ENCODE measurements at regions not wholly inside any gene's neighbourhood (a gene's known extent, or its start where the extent isn't known, plus 50 kb on each side); places are given as distances from the start of the nearest gene placed in this dataset.

DNA sequence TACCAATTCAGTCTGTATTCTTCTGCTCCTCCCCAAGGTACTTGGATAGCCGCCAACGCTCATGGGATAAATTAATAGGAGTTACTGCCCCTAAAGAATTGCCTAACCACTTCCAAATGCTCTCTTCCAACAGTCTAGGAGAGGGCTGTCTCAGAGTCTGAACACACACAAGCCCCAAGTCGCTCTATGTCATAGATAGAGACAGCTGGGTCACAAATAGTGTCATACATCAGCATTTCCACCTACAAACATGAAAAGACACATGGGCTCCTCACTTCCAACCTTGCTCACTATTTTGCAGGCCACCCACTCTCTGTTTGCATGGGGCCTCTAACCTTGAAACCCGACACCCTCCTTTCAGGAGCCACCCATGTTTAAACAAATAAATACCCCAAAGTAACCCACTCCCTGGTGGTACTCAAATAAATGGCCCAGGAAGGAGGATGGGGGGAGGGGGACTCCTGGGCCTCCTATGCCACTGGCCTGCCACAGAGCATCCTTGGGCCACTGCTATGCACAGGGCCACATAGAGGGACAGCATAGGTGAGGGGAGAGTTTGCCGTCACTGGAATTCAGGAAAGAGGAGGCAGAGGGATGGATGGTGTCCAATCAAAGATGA is 265.9 kb downstream of the SOX9 start:
- H3K4me3 Mint-ChIP-seq, result no peak overlapping the region
- H3K36me3 Mint-ChIP-seq (ENCODE audit: low read depth), result no peaks in the 10 kb centered on the region
- no peaks in the 10 kb centered on the region for H3K9me3 ChIP-seq (ENCODE audit: control insufficient read depth, low read length)
- TF ChIP-seq, protein P1, sequence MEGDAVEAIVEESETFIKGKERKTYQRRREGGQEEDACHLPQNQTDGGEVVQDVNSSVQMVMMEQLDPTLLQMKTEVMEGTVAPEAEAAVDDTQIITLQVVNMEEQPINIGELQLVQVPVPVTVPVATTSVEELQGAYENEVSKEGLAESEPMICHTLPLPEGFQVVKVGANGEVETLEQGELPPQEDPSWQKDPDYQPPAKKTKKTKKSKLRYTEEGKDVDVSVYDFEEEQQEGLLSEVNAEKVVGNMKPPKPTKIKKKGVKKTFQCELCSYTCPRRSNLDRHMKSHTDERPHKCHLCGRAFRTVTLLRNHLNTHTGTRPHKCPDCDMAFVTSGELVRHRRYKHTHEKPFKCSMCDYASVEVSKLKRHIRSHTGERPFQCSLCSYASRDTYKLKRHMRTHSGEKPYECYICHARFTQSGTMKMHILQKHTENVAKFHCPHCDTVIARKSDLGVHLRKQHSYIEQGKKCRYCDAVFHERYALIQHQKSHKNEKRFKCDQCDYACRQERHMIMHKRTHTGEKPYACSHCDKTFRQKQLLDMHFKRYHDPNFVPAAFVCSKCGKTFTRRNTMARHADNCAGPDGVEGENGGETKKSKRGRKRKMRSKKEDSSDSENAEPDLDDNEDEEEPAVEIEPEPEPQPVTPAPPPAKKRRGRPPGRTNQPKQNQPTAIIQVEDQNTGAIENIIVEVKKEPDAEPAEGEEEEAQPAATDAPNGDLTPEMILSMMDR (conservative IDR thresholded peaks at IDR 0.05), result no peak
- 78 to 81% methylated on average over 4 to 5 of the region's 5 CpGs for WGBS, 2 experiments (ENCODE audit: insufficient coverage in 1 of 2, insufficient read length in 1 of 2)
- peak; percentile 65 for DNase-seq
- H3K27ac ChIP-seq (ENCODE audit: low read depth, low read length), result no peak overlapping the region
- peaks cover 2% of the 10 kb centered on the region for H3K4me1 ChIP-seq (ENCODE audit: control insufficient read depth, insufficient read depth, low read length)
- H3K9ac ChIP-seq (ENCODE audit: extremely low read depth, low read length, poor library complexity, severe bottlenecking), result no peak overlapping the region
- H3K27me3 ChIP-seq (ENCODE audit: control insufficient read depth, insufficient read depth, low read length, poor library complexity, severe bottlenecking), result no peaks in the 10 kb centered on the region
- H3K9me3 Mint-ChIP-seq, result no peaks in the 10 kb centered on the region
- peaks cover 26% of the 10 kb centered on the region for H3K4me1 Mint-ChIP-seq
- no peak overlapping the region for H3K27ac Mint-ChIP-seq
- no peak overlapping the region for H3K4me3 ChIP-seq (ENCODE audit: low read length)
- H3K27me3 Mint-ChIP-seq (ENCODE audit: insufficient read depth), result peaks cover 45% of the 10 kb centered on the region
- no peaks in the 10 kb centered on the region for H3K36me3 ChIP-seq (ENCODE audit: control insufficient read depth, insufficient read depth, low read length)

DNA sequence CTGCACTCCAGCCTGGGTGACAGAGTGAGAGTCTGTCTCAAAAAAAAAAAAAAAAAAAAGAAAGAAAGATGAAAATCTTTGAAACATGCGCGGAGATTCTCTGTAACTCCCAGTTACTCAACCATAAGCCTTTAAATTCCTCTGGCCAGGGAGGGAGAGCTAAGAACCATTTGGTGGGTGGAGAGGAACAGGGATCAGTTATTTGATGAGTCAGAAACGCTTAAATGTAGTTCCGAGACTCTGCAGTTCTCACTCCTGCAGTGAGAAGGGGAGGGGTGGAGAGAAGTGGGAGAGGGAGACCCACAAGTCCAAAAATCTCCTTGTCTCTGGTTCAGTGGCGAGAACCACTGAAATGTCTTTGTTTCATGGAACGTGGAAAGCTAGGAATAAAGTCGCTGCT is 266.7 kb downstream of the SOX9 start:
- Histone ChIP-seq H3K9me3 (ENCODE audit: control insufficient read depth, low read length) (no peaks in the 10 kb centered on the region), H3K27ac (ENCODE audit: low read depth, low read length) (no peak overlapping the region), H3K4me3 (ENCODE audit: low read length) (no peak overlapping the region), H3K36me3 (ENCODE audit: control insufficient read depth, insufficient read depth, low read length) (no peaks in the 10 kb centered on the region), H3K27me3 (ENCODE audit: control insufficient read depth, insufficient read depth, low read length, poor library complexity, severe bottlenecking) (no peaks in the 10 kb centered on the region), H3K9ac (ENCODE audit: extremely low read depth, low read length, poor library complexity, severe bottlenecking) (no peak overlapping the region), H3K4me1 (ENCODE audit: control insufficient read depth, insufficient read depth, low read length) (no peaks in the 10 kb centered on the region)
- H3K9me3 Mint-ChIP-seq, result no peaks in the 10 kb centered on the region
- no peak overlapping the region for H3K4me3 Mint-ChIP-seq
- H3K27me3 Mint-ChIP-seq (ENCODE audit: insufficient read depth), result peaks cover 51% of the 10 kb centered on the region
- H3K36me3 Mint-ChIP-seq (ENCODE audit: low read depth), result no peaks in the 10 kb centered on the region
- no peak overlapping the region for H3K27ac Mint-ChIP-seq
- DNase-seq, result no peak
- 69 to 72% methylated on average over 5 to 7 of the region's 7 CpGs for WGBS, 2 experiments (ENCODE audit: insufficient coverage in 1 of 2, insufficient read length in 1 of 2)
- peaks cover 22% of the 10 kb centered on the region for H3K4me1 Mint-ChIP-seq
- TF ChIP-seq, protein P1 (conservative IDR thresholded peaks at IDR 0.05), result no peak

DNA sequence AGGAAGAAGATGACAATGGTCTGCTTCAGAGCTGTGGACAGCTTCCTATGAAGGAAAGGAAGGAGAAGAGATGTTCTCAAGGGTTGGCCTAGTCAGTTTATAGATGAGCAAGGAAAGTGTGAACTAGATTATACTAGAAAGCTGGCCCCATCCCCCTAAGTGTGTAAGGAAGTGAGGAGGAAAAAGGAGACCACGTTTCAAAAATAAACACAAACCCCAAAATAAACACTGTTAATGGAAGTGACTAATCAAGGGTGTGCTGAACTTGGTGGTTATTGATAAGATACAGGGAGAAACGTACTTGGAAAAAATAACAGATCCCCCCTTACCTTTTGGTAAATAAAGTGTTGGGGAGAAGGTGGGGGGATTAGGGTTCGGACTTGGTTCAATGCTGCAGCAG is 267.1 kb downstream of the SOX9 start:
- H3K27me3 Mint-ChIP-seq (ENCODE audit: insufficient read depth), result peaks cover 53% of the 10 kb centered on the region
- no peaks in the 10 kb centered on the region for H3K36me3 ChIP-seq (ENCODE audit: control insufficient read depth, insufficient read depth, low read length)
- no peaks in the 10 kb centered on the region for H3K4me1 ChIP-seq (ENCODE audit: control insufficient read depth, insufficient read depth, low read length)
- no peak overlapping the region for H3K27ac Mint-ChIP-seq
- TF ChIP-seq, protein P1 (conservative IDR thresholded peaks at IDR 0.05), result no peak
- H3K9ac ChIP-seq (ENCODE audit: extremely low read depth, low read length, poor library complexity, severe bottlenecking), result no peak overlapping the region
- no peak overlapping the region for H3K27ac ChIP-seq (ENCODE audit: low read depth, low read length)
- H3K4me1 Mint-ChIP-seq, result peaks cover 19% of the 10 kb centered on the region
- no peaks in the 10 kb centered on the region for H3K36me3 Mint-ChIP-seq (ENCODE audit: low read depth)
- no peaks in the 10 kb centered on the region for H3K9me3 Mint-ChIP-seq
- no peak overlapping the region for H3K4me3 ChIP-seq (ENCODE audit: low read length)
- 77 to 100% methylated on average over 1 to 2 of the region's 3 CpGs for WGBS, 2 experiments (ENCODE audit: insufficient coverage in 1 of 2, insufficient read length in 1 of 2)
- no peak overlapping the region for H3K4me3 Mint-ChIP-seq
- no peaks in the 10 kb centered on the region for H3K9me3 ChIP-seq (ENCODE audit: control insufficient read depth, low read length)
- peaks cover 5% of the 10 kb centered on the region for H3K27me3 ChIP-seq (ENCODE audit: control insufficient read depth, insufficient read depth, low read length, poor library complexity, severe bottlenecking)
- DNase-seq, result no peak

All from endodermal cell (in vitro differentiated cells).